Loucy (cell line): ENCODE measurements at regions not wholly inside any gene's neighbourhood (a gene's known extent, or its start where the extent isn't known, plus 50 kb on each side); places are given as distances from the start of the nearest gene placed in this dataset.

ENCODE experiments used
- EZH2phosphoT487 ChIP-seq: fragments of 200-600 bp; IDR thresholded peaks from 2 replicates; pipeline ENCODE4 v1.6.1; 2018; ENCODE audit warnings: antibody characterized with exemption, mild to moderate bottlenecking, moderate library complexity, borderline replicate concordance
- TF ChIP-seq, protein P1 (sequence below): fragments of 200-600 bp; sonication (generic); conservative IDR thresholded peaks from 2 replicates; pipeline ENCODE4 v1.5.1; 2014; ENCODE audit warnings: mild to moderate bottlenecking, antibody characterized with exemption, low read length

- TF ChIP-seq, protein P1, sequence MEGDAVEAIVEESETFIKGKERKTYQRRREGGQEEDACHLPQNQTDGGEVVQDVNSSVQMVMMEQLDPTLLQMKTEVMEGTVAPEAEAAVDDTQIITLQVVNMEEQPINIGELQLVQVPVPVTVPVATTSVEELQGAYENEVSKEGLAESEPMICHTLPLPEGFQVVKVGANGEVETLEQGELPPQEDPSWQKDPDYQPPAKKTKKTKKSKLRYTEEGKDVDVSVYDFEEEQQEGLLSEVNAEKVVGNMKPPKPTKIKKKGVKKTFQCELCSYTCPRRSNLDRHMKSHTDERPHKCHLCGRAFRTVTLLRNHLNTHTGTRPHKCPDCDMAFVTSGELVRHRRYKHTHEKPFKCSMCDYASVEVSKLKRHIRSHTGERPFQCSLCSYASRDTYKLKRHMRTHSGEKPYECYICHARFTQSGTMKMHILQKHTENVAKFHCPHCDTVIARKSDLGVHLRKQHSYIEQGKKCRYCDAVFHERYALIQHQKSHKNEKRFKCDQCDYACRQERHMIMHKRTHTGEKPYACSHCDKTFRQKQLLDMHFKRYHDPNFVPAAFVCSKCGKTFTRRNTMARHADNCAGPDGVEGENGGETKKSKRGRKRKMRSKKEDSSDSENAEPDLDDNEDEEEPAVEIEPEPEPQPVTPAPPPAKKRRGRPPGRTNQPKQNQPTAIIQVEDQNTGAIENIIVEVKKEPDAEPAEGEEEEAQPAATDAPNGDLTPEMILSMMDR = no peak
- no peak for TF ChIP-seq EZH2phosphoT487
Measured at GRCh38 chr5:42887097-42887496, 75.4 kb upstream of the SELENOP start.
